Left lobe of liver (tissue), 2 donors: ENCODE measurements at regions not wholly inside any gene's neighbourhood (a gene's known extent, or its start where the extent isn't known, plus 50 kb on each side); places are given as distances from the start of the nearest gene placed in this dataset.

Source experiments
- ATAC-seq: fragments of 200-7000 bp; cut with Tn5 transposase; one replicate; pipeline ENCODE4 v1.9.1; 2020; ENCODE audit warnings: mild to moderate bottlenecking, moderate library complexity
- DNase-seq: peaks from one replicate; pipeline ENCODE4 v3.0.0-alpha.2; 2020; ENCODE audit warnings: low spot score
- donor health status: DM: no; HTN: no; CAD: no; lungs with moderate emphysema.
- donor health status: DM: no; HTN: yes; CAD: no.

GRCh38 chr13:50099473-50099872, 84.2 kb downstream of the KCNRG start:
- peak; percentile 62 for DNase-seq
- peak; percentile 75 for ATAC-seq

DNA sequence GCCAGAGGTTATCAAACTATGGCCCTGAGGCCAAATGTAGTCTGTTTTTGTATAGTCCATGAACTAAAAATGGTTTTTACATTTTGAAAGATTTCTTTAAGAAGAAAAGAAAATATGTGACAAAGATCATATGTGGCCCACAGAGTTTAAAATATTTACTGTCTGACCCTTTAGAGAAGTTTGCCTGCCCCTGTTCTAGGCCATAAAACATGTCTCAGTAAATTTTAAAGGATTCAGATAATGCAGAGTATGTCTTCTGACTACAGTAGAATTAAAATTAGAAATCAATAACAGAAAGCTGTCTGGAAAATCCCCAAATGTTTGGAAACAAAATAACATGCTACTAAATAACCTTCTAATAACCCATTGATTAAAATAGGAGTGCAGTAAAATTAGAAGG, 86.3 kb downstream of the KCNRG start:
- ATAC-seq, result no peak
- no peak for DNase-seq

DNA sequence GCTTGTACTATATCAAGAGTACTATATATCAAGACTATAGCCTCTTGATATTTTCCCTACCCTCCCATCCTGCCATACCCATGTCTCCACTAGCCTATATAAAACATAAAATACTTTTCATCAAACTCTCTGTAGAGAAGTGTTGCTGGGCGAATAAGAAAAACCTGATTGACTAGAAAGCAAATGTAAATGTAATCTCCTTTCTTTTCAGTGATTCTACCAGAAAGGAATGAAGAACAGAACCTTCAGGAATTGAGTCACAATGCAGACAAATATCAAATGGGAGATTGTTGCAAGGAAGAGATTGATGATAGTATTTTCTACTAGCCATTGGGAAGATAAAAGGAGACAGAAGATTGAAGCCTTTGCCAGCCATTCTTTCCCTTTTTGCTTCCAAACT, 89.2 kb downstream of the KCNRG start:
- DNase-seq (no peak), ATAC-seq (no peak)

- DNase-seq (no peak), ATAC-seq (no peak)
Measured at GRCh38 chr13:50106559-50106958, 91.3 kb downstream of the KCNRG start.

DNA sequence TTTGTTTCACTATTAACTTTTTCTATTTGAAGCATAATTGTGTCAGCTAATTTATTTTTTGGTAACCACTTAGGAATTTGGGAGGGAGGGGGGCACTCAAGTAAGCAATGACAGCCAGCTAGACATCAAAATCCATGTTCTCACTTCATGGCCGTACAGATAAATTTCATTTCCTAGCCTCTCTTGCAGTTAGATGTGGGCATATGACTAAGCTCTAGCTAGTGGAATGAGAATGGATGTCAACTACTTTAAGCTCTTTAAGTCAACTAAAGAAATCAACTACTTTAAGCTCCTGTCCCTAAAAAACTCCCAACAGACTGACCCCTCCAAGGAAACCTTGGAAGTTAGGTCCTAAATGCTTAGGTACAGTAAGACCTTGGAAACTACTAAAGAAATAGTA, 92.0 kb downstream of the KCNRG start:
- DNase-seq (no peak), ATAC-seq (no peak)

DNA sequence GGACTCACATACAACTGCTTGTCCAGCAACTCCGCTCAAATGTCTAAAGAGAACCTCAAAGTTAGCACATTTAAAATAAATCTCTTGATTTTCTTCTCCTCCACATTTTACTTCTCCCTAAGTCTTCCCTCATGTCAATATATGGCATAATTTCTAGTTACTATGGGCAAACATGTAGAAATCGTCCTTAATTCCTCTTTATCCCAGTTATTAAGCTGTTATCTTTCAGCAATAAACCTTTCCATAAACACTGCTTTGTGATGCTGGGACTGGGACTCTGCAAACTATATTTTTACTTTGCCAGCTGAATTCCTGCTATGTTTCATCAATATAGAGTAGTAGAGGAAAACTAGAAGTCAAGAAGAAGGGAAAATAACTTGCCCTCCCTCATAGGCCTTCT, 99.7 kb downstream of the KCNRG start:
- DNase-seq (no peak), ATAC-seq (no peak)

DNA sequence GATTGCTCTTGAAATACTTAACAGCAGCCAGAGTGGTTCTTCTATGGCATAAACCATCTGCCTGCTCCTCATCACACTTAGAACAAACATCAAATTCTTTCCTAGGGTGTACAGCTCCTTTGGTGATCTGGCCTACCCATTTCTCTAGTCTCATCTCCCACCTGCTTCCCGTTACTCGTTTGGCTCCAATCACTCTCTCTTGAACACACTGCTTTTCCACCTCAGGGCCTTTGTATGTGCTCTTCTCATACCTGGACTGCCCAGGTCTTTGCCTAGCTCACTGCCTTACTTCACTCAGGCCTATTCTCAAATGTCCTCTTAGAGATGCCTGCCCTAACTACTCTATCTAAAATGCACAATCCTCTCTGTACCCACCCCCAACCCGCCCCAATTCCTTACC, 100.5 kb downstream of the KCNRG start:
- no peak for ATAC-seq
- DNase-seq, result no peak

- DNase-seq (no peak), ATAC-seq (no peak)
Measured at GRCh38 chr13:50116430-50116973, 101.3 kb downstream of the KCNRG start.

- DNase-seq (no peak), ATAC-seq (no peak)
Measured at GRCh38 chr13:50119591-50119990, 104.3 kb downstream of the KCNRG start.

- no peak for DNase-seq
- no peak for ATAC-seq
Measured at GRCh38 chr13:50122455-50122854, 107.2 kb downstream of the KCNRG start.

GRCh38 chr13:50123002-50123401, 107.8 kb downstream of the KCNRG start:
- no peak for DNase-seq
- ATAC-seq, result no peak

DNA sequence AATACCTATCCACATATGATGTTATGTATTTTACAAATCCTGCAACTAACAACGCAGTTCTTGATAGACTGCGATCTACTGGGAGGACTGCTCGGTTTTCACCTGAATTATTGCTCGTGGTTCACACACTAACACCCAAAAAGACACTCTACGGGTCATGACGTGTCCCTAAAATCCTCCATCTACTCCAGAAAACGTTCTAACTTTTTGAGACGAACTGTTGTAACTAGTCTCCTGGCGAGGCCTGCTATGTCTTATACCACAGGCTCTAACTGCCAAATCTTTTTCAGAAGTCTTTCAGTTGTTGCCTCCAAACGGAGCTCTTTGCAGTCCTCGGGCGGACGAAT, 108.2 kb downstream of the KCNRG start:
- DNase-seq, result no peak
- ATAC-seq, result no peak

- DNase-seq (no peak), ATAC-seq (peak; percentile 72)
Measured at GRCh38 chr13:50123862-50124535, 108.8 kb downstream of the KCNRG start.

DNA sequence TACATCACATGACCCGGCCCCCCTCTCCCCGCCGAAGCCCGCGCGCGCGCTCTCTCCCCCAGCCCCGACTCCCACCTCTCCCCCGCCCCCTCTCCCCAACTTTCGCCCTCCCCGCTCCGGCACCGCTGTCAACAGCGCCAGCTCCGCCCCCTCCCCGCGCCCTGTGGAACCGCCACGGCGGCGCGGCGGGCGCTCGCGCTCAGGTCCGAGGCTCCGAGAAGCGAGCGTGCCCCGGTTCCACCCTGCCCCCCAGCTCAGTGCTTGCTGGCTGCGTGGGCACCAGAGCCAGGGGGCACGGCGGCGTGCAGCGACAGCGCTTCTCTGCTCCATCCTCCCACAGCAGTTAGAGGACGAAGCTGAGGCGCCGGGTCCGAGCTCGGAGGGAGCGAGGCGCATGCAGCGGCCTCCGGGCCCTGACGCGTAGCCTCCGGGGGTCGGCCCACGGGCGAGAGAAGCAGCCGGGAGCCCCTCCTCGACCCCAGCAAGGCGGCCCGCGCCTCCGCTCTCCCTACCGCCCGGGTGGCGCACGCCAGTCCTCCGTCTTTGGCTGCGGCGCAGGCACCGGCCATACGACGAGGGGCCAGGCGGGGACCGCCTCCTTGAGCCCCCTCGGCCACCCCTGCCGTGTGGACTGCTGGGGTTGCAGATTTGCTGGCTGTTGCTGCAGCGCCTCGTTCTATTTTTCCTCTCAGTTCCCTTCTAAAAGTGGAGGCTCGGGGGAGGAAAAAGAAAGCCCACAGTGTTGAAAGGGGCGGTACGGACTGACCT, 109.5 kb downstream of the KCNRG start:
- DNase-seq, result peak; percentile 95
- peak; percentile 12 for ATAC-seq

GRCh38 chr13:50125304-50125553, 110.0 kb downstream of the KCNRG start:
- ATAC-seq, result peak; percentile 18
- DNase-seq, result no peak

- DNase-seq (peak; percentile 98), ATAC-seq (peak; percentile 68)
Measured at GRCh38 chr13:50125554-50126262, 110.5 kb downstream of the KCNRG start.

GRCh38 chr13:50126263-50126992, 111.2 kb downstream of the KCNRG start:
- DNase-seq (no peak), ATAC-seq (no peak)

- ATAC-seq, result no peak
Measured at GRCh38 chr13:50126993-50127725, 111.9 kb downstream of the KCNRG start.

DNA sequence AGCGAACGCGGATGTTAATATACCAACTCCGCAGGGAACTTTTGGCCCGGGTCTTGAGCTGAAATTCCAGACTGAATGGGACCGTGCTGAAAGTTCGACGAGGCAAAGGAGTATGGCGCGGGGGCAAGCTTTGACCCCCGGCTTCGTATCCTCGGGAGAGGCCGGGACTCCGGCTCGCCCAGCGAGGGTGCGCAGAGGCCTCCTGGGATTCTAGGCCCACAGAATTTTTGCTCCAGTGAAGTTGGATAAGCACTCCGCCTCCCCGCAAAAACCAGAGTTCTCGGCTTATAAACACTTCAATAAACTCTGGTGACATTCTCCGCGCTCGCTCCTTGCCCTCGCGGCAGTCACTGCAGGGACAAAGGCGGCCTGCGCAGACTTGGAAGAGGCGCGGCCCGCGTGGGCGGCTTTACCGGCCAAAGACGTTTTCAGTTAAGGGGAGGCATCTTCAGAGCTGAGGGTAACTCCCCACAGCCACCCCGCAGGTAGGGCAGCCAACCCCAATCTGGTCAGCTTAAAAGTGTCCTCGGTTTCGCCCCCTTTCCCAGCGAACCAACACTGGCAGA, 112.6 kb downstream of the KCNRG start:
- ATAC-seq, result no peak
- no peak for DNase-seq

More at GRCh38 chr13:50126993-50127725, 111.9 kb downstream of the KCNRG start:
- DNase-seq, result peak; percentile 60

DNA sequence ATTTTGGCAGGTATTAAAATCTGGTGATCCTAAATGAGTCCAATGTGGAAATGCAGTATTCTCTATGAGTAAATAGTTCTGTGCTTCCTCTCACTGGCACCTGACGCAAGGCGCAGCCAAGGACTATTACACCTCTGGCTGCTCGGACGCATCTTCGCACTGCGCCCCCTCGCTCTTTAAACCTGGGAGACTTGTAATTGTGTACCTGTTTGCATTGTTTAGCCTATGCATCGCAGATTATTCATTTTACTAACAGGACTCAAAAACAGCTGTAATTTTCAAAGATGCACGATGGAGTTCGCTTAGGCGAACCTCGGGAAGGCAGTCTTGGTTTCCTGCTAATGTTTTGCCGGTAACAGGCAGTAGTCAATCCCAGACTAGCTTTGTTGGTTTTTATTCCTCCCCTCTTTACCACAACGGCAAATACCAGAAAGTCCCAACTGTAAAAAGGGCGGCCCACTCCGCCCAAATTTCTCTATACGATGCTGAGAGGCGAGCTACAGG, 113.2 kb downstream of the KCNRG start:
- DNase-seq (no peak), ATAC-seq (no peak)
